GM12878 (cell line): ENCODE measurements at regions not wholly inside any gene's neighbourhood (a gene's known extent, or its start where the extent isn't known, plus 50 kb on each side); places are given as distances from the start of the nearest gene placed in this dataset.

Experiments used
- ATAC-seq: fragments of 200-7000 bp; cut with Tn5 transposase; 3 replicates; pipeline ENCODE4 v1.9.1; 2020; ENCODE audit warnings: mild to moderate bottlenecking, moderate library complexity
- BruUV-seq: library from RNA; stranded (reverse); fragments of 400-500 nt; replicated peaks from 2 replicates; lab custom pipeline; 2021; lab: Mats Ljungman, UMichigan
- CTCF ChIA-PET: fragments of 300-600 bp; sonication (Branson Sonifier 250); formaldehyde crosslinking; extraction: SDS; loops from one replicate; lab custom pipeline; 2021; ENCODE audit warnings: inconsistent platforms; lab: Yijun Ruan, JAX
- POLR2A ChIA-PET: fragments of 350-600 bp; formaldehyde crosslinking; extraction: SDS; loops from one replicate; lab custom pipeline; 2021; ENCODE audit warnings: inconsistent platforms; lab: Charles Lee
- RAD21 ChIA-PET: fragments of 300-600 bp; sonication (Branson Sonifier 250); formaldehyde crosslinking; loops from one replicate; lab custom pipeline; 2023; ENCODE audit warnings: antibody characterized with exemption; ENCODE audit not compliant: unreplicated experiment; lab: Charles Lee
- SMC1A ChIA-PET: fragments of 300-600 bp; sonication (Branson Sonifier 250); formaldehyde crosslinking; loops from one replicate; lab custom pipeline; 2023; ENCODE audit not compliant: unreplicated experiment, uncharacterized antibody; lab: Charles Lee
- DNase-seq: peaks from one replicate; pipeline ENCODE4 v3.0.0-alpha.2; 2011; ENCODE audit warnings: low read depth, low spot score
- FAIRE-seq: peaks from 3 replicates; lab custom pipeline; 2011; peaks lifted over from hg19 to GRCh38; lab: Jason Lieb, UNC
- H2AFZ ChIP-seq: 2 replicates; pipeline ENCODE4 v1.6.0; 2011; ENCODE audit warnings: low read depth, low read length, control low read depth; ENCODE audit not compliant: control insufficient read depth
- H3K27ac ChIP-seq: 2 replicates; pipeline ENCODE4 v1.5.1; 2011; ENCODE audit warnings: control low read depth; ENCODE audit not compliant: control insufficient read depth, insufficient read depth
- H3K27me3 ChIP-seq, 2 experiments: replicated peaks in 1 of 2; 2 replicates each; pipeline versions ENCODE4 v1.6.0 to v1.6.1; 2011; ENCODE audit warnings: low read length in 1 of 2; ENCODE audit not compliant: control insufficient read depth in 2 of 2, insufficient read depth in 2 of 2
- H3K36me3 ChIP-seq, 2 experiments: 2 replicates each; pipeline ENCODE4 v1.5.1; 2011; ENCODE audit warnings: low read length in 1 of 2; ENCODE audit not compliant: control insufficient read depth in 2 of 2, insufficient read depth in 2 of 2
- H3K4me1 ChIP-seq: 2 replicates; pipeline ENCODE4 v1.6.1; 2011; ENCODE audit warnings: mild to moderate bottlenecking, low read length, moderate library complexity, mixed read lengths; ENCODE audit not compliant: control insufficient read depth, insufficient read depth
- H3K4me2 ChIP-seq: 2 replicates; pipeline ENCODE4 v1.6.0; 2011; ENCODE audit warnings: control low read depth; ENCODE audit not compliant: control insufficient read depth, insufficient read depth
- H3K4me3 ChIP-seq: fragments of 200-600 bp; sonication (generic); 2 replicates; pipeline ENCODE4 v1.5.1; 2016
- H3K79me2 ChIP-seq: 2 replicates; pipeline ENCODE4 v1.6.0; 2011; ENCODE audit warnings: low read length; ENCODE audit not compliant: control insufficient read depth, insufficient read depth
- H3K9ac ChIP-seq: 2 replicates; pipeline ENCODE4 v1.8.0; 2011; ENCODE audit warnings: low read length, control low read depth, mixed read lengths; ENCODE audit not compliant: control insufficient read depth, insufficient read depth
- H3K9me3 ChIP-seq: replicated peaks from 3 replicates; pipeline ENCODE4 v1.5.1; 2011; ENCODE audit warnings: mild to moderate bottlenecking, low read length; ENCODE audit not compliant: control insufficient read depth, insufficient read depth
- H4K20me1 ChIP-seq: 2 replicates; pipeline ENCODE4 v1.6.0; 2011; ENCODE audit not compliant: control insufficient read depth, insufficient read depth
- NR2C1 ChIP-seq: fragments of 450-650 bp; IDR thresholded peaks from 2 replicates; pipeline ENCODE4 v1.6.1; 2017; ENCODE audit warnings: antibody characterized with exemption, mild to moderate bottlenecking, moderate library complexity
- SIN3A ChIP-seq: IDR thresholded peaks from 2 replicates; pipeline ENCODE4 v1.6.1; 2012; ENCODE audit warnings: low read depth, low read length, improper control_type of control experiment
- SUZ12 ChIP-seq: fragments of 200-600 bp; sonication (generic); IDR thresholded peaks from one replicate; pipeline ENCODE4 v1.6.1; 2018; ENCODE audit warnings: antibody characterized with exemption, mild to moderate bottlenecking; ENCODE audit not compliant: unreplicated experiment
- TAF1 ChIP-seq: IDR thresholded peaks from 2 replicates; pipeline ENCODE4 v1.6.1; 2011; ENCODE audit warnings: mild to moderate bottlenecking, low read depth, low read length, borderline replicate concordance
- WGBS: methylation state at CpG from one replicate; pipeline ENCODE4 v1.1.6; 2016; ENCODE audit warnings: low lambda C conversion rate; ENCODE audit not compliant: insufficient replicate concordance, insufficient coverage; ENCODE audit errors: missing lambda C conversion rate; 5-methylcytosine and 5-hydroxymethylcytosine counted together
- in situ Hi-C: fragments of 300-500 bp; cut with MboI; formaldehyde crosslinking; loops from 9 replicates; pipeline ENCODE4 v1.14.3; 2018; ENCODE audit warnings: mixed read lengths
- intact Hi-C: fragments of 100-400 bp; cut with micrococcal nuclease; formaldehyde crosslinking; loops from one replicate; pipeline ENCODE4 v1.14.2; 2022; ENCODE audit not compliant: unreplicated experiment
- TF ChIP-seq, protein P1 (sequence below): fragments of 450-650 bp; formaldehyde crosslinking; IDR thresholded peaks from 2 replicates; pipeline ENCODE4 v1.4.0; 2020; ENCODE audit warnings: mild to moderate bottlenecking, moderate library complexity

DNA sequence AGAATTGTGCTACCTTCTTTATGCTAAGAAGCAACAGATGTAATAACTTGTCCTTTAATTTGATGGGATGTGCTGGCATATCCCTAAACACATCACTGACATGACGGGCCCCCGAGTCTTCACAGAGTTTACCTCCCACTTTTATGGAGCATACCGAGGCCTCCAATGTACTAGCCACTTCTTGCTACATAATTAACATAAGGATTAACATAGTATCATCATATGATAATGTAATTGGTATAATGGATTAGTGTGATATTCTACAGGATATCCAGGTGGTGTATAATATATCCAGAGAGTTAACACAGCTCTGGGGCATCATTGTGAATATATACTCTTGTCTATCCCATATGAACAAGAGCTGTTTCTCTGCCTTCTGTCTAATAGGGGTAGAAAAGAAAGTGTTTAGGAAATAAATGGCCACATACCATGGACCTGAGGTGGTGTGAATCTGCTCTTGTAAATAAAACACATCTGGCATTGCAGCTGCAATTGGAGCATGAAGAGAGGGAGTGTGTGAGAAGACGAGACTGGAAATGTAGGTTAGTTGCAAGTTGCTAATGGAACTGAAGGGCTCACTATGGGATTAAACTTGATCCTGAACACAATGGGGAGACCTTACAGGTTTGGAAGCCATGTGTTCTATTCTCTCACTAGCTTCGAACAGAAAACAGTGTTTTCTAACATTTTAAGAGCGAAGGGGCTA lies 102.3 kb downstream of the IYD start (continued):
- TF ChIP-seq, protein P1, sequence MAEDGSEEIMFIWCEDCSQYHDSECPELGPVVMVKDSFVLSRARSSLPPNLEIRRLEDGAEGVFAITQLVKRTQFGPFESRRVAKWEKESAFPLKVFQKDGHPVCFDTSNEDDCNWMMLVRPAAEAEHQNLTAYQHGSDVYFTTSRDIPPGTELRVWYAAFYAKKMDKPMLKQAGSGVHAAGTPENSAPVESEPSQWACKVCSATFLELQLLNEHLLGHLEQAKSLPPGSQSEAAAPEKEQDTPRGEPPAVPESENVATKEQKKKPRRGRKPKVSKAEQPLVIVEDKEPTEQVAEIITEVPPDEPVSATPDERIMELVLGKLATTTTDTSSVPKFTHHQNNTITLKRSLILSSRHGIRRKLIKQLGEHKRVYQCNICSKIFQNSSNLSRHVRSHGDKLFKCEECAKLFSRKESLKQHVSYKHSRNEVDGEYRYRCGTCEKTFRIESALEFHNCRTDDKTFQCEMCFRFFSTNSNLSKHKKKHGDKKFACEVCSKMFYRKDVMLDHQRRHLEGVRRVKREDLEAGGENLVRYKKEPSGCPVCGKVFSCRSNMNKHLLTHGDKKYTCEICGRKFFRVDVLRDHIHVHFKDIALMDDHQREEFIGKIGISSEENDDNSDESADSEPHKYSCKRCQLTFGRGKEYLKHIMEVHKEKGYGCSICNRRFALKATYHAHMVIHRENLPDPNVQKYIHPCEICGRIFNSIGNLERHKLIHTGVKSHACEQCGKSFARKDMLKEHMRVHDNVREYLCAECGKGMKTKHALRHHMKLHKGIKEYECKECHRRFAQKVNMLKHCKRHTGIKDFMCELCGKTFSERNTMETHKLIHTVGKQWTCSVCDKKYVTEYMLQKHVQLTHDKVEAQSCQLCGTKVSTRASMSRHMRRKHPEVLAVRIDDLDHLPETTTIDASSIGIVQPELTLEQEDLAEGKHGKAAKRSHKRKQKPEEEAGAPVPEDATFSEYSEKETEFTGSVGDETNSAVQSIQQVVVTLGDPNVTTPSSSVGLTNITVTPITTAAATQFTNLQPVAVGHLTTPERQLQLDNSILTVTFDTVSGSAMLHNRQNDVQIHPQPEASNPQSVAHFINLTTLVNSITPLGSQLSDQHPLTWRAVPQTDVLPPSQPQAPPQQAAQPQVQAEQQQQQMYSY (CRISPR knock-in tag) = no peak

DNA sequence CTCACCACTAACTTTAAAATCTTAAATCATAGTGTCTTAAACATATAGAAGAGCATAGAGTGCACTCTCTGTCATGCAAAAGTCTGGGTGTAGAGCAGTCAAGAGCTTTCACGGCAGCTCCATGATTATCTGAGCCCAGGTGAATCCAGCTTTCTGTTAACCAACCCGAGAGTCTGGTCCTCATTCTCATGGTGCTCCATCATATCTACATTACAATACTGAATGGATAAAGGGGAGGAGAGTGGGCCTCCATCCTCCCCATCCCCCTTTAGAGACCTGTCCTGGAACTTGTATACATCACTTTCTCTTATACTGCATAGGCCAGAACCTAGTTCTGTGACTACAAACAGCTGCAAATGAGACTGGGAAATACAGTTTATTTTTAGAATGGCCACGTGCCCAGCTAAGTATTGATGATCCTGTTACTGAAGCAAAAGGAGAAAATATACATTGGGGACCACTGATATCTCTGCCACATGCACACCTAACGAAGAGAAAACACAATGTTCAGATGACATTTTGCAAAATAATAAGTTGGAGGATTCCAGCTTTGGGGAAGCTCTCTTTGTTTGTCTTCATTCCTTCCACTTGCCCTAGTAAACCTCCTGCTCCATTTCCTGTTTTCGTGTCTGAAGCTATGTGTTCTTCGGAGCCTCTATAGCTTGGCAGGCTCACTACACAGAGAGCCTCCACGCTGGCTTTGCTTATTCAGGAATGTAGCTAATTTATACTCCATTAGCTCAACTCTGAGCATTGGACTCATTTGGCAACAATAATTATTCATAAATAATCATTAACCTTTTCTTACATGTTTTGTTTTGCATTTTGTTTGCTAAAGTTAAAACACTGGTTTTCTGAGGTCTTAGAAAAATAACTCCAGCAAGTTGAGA lies 110.1 kb downstream of the IYD start:
- intact Hi-C loops = no loop called here
- no peaks in the 10 kb centered on the region for H4K20me1 ChIP-seq
- H3K79me2 ChIP-seq = no peaks in the 10 kb centered on the region
- H3K4me1 ChIP-seq = no peaks in the 10 kb centered on the region
- in situ Hi-C loops = no loop called here
- ChIA-PET POLR2A (interaction anchor here (0.6 kb wide), 1 partner anchor 30 kb away, joined by 5 read pairs; no protein-coding TSS in a partner anchor), CTCF (interaction anchor here (1.0 to 1.3 kb wide), 3 partner anchors 12 to 263 kb away, joined by 3 to 4 read pairs (median 3); no protein-coding TSS in a partner anchor), RAD21 (no interaction called here), SMC1A (interaction anchor here (1.2 to 1.9 kb wide), 3 partner anchors 10 to 70 kb away, joined by 3 to 8 read pairs (median 3); no protein-coding TSS in a partner anchor)
- 26% methylated on average over 7 of the region's 7 CpGs for WGBS
- no peak overlapping the region for H2AFZ ChIP-seq
- no peak for ATAC-seq
- no peak overlapping the region for H3K4me3 ChIP-seq
- H3K36me3 ChIP-seq = no peaks in the 10 kb centered on the region
- peaks cover 0 to 3% of the 10 kb centered on the region in 2 experiments; a peak in 1 of 4 replicates for H3K27me3 ChIP-seq
- H3K9me3 ChIP-seq = no peaks in the 10 kb centered on the region
- TF ChIP-seq NR2C1 (no peak), TAF1 (no peak), SIN3A (no peak), SUZ12 (no peak)
- no peak overlapping the region for H3K4me2 ChIP-seq
- no peak for DNase-seq
- no TSS peak for BruUV-seq
- no peak for FAIRE-seq
- H3K9ac ChIP-seq = no peak overlapping the region
- no peak overlapping the region for H3K27ac ChIP-seq
